ENCODE measurements at regions not wholly inside any gene's neighbourhood (a gene's known extent, or its start where the extent isn't known, plus 50 kb on each side); places are given as distances from the start of the nearest gene placed in this dataset.

GRCh38 chr5:32845171-32845570 lies 134.1 kb downstream of the NPR3 start:
- TF ChIP-seq CTCF (IDR thresholded peaks at IDR 0.05; ENCODE audit: borderline replicate concordance, extremely low read depth, low read length, poor library complexity, severe bottlenecking) (no peak), EZH2 (IDR thresholded peaks at IDR 0.05; ENCODE audit: borderline replicate concordance, low read depth, low read length, severe bottlenecking) (no peak)
